ENCODE measurements at regions not wholly inside any gene's neighbourhood (a gene's known extent, or its start where the extent isn't known, plus 50 kb on each side); places are given as distances from the start of the nearest gene placed in this dataset.
"Not testable (repeated sequence)": the region's sequence is repeated elsewhere in the genome, so short reads cannot be mapped to it uniquely, and the experiment has no call there.

DNA sequence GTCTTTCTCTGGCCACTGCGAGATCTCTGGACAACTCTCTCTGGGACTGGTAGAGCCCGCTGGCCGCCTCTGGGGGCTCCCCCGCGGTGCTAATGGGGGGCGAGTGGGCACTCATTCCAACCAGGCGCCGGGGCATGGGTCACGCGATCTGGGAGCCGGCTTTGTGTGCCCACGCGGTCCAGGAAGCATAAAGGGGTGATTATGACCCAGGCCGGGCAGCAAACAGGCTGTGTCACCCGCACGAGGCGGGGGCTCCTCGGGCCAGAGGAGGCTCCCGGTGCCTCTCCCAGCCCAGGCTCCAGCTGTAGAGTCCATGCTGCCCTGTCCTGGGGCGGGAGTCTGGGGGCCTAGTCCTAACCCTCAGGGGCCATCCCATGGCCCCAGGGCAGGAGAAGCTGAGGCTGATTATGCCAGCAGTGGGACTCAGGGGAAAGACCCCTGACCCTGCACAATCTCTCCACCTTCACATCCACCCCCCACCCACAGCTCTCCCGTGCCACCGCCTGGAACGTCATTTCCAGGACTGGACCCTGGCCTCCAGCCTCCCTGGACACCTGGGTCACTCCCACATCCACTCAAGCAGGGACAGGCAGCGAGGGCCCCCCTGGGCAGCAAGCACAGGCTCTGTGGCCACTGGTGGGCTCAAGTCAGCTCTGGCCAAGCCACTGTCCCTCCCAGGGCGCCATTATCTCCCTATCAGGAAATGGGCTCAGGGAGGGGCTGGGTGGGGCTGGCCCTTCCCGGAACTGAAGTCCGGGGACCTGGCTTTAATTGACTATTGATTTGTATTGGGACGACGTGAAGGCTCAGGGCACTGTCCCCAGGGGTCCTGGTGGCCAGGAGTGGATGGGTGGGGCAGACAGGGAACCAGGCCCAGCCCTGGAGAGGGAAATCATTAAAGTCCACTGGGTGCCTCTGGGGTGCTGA is 50.0 kb downstream of the PTPRS start:
- DNase-seq, result no peak

DNA sequence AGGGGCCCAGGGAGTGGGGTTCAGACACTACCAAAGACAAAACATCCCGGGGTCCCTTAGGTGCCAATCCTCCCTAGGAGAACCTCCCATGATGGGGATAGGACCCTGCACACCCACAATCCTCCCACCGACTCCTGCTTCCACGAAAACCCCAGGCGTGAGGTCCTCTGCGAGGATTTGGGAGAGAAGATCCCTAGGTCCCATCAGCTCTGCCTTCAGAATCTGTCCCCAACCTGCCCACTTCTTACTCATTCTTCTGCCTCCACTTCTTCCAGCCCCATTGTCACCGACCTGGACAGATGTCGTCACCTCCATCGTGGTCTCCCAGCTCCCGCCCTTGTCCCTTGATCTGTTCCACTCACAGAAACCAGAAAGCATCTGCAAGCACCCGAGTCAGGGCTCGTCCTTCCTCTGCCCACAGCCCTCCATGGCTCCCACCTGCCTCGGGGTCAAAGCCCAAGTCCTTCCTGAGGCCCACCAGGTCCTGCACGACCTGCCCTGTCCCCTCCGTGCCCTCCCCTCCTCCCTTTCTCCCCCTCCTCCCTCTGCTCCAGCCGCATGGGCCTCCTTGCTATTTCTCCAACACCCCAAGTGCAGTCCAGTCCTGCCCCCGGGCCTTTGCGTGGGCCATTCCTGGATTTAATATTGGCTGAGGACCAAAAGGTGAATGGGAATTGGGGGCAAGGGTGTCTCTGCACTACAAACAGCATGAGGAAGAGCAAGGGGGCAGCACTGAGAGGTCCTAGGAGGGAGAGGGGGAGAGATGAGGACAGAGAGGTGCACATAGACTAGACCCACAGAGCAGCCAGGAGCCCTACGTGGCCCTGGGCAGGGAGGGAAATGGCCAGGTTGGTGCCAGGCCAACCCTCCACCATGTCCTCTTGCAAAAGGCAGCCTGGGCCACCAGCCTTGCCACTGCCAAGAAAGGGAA is 51.3 kb downstream of the PTPRS start:
- DNase-seq, result no peak

DNA sequence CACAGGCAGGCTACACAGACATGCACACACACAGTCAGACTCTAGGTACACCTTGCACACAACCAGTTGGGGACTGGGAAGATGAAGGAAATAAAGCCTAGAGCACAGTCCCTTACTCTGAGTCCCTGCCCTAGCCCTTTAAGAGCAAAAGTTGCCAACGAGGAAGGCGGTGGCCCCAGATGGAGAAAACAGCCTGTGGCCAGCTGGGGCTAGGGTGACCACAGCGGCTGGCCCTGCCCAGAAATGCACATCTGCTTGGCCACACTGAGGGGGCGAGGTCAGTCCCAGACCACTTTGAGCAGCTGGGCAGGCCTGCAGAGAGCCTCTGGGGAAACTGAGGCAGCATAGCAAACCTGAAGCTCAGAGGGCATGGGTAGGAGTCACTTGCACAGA is 52.3 kb downstream of the PTPRS start:
- no peak for DNase-seq

DNA sequence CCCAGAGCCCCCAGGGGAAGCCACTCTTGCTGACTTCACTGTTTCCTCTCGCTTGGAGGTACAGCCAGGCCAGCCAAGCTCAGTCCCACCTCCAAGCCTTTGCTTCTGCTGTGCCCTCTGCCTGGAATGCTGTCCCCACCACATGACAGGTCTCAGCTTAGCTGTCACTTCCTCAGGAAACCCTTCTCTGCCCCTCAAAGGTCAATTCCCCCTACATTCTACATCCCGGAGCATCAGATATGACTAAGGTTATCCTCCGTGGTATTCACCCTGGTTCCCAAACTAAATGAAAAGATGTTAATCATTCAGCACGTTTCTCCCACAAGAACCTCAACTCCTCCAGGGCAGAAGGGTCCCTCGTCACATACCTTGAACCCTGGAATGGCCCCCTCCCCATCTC is 53.5 kb downstream of the PTPRS start:
- DNase-seq, result no peak

DNA sequence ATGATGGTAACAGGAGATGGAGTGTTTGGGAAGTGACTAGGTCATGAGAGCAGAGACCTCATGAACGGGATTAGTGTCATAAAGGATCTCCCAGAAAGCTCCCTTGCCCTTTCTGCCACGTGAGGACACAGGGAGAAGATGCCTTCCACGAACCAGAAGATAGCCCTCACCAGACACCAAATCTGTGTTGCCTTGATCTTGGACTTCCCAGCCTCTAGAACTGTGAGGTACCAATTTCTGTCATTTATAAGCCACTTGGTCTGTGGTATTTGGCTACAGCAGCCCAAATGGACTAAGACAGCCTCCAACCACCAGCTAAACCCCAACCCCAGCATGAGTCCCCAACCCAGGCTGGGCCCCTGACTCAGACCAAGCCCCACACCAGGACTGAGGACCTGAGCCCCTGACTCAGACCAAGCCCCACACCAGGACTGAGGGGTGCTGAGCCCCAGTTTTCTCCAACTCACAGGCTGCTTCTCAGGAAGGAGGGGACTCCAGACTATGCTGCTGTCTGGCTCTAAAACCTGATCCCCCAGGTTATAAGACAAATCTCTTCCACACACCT is 54.1 kb downstream of the PTPRS start:
- DNase-seq, result no peak

DNA sequence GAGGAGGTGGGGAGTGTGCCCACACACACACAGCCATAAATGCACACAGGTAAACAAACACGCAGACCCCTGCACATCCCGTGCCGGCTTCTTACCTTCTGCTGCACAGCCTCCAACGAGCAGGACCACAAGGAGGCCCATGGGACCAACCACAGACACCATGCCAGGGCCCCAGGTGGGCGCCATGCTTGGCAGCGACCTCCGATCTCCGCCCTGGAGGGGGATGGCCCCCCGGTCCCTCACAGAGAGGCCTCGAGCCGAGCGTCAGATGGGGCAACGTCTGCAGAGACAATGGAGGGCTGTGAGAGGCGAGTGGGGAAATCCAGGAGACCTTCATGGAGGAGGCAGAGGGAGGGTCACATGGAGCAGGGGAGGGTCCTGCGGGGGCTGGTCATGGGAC is 54.7 kb downstream of the PTPRS start:
- no peak for DNase-seq

DNA sequence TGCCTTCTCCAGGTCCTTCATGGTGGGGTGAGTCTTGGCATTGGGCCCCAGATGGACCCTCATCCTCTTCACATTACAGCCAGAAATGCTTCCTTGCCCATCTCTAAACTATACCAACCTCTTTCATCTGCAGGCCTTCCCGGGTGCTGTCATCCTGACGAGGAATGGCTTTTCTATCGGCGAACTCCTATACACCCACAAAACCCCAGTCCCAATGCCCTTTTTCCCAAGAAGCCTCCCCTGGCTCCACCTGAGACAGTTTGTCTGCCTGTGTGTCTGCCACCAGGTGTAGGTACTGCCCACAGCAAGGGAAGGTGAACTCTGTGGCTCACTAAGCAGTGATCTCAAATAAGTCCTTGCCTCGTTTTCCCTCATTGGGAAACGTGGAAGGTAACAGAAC is 55.3 kb downstream of the PTPRS start:
- DNase-seq, result no peak

DNA sequence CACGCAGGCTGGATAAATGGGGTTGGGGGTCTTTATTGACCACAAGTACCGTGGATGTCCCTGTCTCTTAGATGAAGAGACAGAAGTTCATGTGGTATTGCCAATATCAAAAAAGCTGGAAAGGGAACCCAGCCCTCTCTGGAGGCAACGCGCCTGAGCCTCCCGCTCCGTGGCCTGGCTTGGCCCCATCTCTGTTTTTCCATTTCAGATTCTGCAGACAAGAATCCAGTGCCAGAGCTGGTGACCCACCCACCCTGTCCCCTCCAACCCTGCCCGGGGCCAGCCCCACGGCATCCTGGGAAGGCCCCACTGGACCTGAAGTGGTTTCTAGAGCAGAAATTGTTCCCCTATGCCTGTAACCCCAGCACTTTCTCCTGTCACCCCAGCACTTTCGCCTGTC is 57.7 kb downstream of the PTPRS start:
- DNase-seq, result no peak

DNA sequence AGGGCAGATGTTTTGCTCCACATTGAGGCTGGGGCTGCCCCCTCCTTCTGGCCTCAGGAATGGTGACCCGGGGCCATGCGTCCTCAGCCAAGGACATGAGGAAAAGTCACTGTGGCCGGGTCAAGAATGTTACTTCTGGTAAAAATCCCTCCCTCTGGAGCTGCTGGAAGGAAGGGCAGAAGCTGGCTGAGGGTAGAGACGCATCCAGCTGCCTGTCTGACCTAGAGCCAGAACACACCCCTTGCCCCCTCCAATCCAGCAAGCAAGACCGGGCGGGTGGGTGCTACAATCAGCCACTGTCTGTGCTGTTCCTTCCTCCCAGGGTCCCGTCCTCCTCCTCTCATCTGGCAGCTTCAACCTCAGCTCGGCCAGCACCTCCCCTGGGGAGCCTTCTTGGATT is 59.0 kb downstream of the PTPRS start:
- no peak for DNase-seq

DNA sequence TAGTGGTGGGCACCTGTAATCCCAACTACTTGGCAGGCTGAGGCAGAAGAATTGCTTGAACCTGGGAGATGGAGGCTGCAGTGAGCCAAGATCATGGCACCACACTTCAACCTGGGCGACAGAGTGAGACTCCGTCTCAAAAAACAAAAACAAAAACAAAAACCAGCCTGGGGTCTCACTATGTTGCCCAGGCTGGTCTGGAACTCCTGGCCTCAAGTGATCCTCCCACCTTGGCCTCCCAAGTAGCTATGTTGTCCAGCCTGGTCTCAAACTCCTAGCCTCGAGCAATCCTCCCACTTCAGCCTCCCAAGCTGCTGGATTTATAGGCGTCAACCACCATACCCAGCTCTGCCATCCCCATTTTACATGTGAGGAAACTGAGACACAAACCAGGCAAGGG is 64.9 kb downstream of the PTPRS start:
- DNase-seq, result not testable (repeated sequence)

DNA sequence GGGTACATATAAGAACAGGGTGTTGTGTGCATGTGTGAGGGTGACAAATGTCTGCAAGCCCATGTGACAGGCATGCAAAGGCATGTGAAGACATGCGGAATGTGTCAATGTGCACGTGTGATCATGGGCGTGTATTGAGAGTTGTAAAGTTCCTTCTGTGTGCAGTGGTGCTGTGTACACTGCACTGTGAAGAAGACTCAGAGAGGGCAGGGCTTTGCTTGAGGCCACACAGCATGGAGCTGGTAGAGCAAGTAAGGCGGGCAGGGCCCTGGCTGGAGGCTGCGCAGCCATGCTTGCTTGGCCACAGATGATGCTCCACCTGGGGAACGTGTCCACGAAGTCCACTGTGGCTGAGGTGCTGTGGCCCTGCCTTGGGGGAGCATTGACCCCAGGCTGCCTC is 66.8 kb downstream of the PTPRS start:
- DNase-seq, result no peak

DNA sequence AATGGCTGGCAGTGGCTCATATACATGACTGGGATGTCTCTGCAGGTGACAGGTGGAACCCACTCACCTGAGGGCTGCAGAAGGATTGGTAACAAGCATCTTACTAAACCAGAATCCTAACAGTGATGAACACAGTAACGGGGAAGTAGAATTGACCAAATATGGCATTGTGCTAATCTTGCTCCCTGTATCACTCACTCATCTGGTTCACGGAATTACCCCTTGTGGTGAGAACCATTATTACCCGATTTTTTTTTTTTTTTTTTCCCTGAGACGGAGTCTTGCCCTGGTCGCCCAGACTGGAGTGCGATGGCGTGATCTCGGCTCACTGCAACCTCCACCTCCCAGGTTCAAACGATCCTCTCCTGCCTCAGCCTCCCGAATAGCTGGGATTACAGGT is 69.5 kb downstream of the PTPRS start:
- no peak for DNase-seq

DNA sequence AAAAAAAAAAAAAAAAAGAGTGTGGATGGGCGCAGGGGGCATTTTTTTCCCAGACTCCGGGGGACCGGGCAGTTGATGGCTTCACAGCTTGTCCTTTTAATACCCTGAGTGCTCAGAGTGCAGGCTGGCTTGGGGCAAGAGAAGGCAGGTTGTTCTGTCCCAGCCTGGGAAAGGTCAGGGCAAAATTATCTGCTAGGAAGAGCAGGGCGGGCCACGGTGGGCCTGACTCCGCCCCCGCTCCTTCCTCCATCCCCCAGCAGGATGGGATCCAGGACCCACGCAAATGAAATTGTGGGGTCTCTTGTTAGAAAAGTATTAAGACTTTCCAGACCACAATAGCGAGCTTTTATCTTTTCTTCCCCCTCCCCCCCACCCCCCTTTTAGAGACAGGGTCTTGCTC is 70.7 kb downstream of the PTPRS start:
- no peak for DNase-seq

DNA sequence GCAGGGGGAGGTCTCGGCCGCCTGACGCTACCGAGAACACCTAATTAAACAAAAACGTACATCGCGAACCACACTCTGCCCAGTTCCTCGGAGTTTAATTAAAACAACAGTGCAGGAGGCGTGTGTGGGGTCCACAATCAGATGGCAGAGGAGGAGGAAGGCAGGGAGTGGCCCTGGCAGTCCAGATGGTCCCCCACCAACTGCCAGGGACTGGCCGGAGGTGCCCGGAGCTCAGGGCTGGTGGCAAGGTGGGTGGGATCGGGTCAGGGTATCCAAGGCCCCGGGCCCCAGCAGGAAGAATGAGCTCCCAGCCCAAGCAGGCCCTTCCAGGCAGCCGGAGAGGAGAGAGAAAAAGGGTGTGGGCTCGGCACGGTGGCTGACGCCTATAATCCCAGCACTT is 71.3 kb downstream of the PTPRS start:
- DNase-seq, result no peak

DNA sequence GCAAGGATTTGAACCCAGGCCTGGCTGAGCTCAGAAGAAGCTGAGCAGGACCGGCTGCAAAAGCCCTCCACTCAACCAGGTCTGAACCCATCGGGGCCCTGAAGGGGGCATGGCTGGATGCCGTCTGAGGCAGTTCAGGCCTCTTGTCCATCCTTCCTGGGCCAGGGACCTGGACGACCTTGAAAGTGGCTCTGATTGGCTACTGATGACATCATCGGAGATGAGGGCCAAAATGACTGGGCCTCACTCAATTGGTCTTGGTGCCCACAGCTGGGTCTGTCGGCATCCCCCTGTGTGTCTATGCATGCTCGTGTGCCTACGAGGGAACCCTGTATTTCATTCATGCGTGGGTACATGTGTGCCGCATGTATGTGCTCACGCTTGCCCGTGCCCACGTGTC is 71.8 kb downstream of the PTPRS start:
- DNase-seq, result no peak

DNA sequence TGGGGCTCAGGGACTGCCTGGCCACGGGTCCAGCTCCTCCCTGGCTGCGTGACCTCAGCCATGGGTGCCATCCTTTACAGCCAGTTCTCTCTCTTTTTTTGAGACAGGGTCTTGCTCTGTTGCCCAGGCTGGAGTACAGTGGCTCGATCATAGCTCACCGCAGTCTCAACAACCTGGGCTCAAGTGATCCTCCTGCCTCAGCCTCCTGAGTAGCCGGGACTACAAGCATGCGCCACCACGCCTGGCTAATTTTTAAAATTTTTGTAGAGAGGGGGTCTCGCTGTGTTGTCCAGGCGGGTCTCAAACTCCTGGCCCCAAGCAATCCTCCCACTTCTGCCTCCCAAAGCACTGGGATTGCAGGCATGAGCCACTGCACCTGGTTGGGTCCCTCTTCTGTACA is 75.4 kb downstream of the PTPRS start:
- no peak for DNase-seq

DNA sequence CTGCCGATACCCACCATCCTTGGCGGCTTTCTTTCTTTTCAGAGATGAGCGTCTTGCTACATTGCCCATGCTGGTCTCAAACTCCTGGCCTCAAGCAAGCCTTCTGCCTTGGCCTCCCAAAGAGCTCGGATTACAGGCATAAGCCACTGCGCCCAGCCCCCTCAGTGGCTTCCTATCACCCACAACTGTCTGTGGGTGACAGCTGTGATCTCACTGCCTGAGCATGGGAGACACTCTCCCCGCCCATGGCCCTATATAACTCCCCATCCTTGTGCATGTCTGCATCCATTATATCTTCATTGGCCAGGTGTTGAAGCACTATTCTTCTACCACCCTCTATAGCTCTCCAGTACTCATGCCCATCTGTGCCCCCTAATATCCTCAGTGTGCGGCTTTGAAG is 76.2 kb downstream of the PTPRS start:
- no peak for DNase-seq

DNA sequence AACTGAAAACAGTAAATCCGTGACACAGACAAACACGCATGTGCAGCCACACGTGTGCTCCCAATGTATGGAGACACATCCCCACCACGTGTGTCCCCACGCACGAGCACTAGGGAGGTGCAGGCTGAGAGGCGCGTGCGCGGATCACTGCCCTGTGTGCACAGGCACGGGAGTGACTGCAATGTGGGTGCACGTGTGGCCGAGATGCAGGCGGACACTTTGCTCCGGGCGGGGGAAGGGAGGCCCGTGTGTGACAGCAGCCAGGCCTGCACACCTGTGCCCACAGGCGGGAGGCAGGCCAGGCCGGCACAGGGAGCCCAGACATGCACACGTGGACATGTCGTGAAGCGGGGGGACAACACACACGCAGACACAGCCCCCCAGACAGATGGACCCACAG is 77.0 kb downstream of the PTPRS start:
- no peak for DNase-seq

DNA sequence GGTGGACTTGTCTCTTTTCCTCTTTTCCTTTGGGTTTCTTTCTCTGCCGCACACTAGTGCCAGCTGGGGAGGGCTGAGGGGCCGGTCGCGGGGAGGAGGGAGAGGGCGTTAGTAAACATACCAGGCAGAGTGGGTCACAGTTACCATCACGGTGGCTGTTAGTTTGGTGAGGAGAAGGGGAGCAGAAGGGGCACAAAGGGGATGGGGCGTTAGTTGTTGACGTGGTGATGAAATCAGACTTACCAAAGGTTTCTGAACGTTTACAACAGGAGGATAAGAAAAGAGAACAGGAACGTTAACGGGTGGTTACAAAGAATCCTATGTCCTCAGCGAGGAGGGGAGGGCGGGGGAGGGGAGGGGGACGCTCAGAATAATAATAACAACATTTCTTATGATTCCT is 77.9 kb downstream of the PTPRS start:
- no peak for DNase-seq

DNA sequence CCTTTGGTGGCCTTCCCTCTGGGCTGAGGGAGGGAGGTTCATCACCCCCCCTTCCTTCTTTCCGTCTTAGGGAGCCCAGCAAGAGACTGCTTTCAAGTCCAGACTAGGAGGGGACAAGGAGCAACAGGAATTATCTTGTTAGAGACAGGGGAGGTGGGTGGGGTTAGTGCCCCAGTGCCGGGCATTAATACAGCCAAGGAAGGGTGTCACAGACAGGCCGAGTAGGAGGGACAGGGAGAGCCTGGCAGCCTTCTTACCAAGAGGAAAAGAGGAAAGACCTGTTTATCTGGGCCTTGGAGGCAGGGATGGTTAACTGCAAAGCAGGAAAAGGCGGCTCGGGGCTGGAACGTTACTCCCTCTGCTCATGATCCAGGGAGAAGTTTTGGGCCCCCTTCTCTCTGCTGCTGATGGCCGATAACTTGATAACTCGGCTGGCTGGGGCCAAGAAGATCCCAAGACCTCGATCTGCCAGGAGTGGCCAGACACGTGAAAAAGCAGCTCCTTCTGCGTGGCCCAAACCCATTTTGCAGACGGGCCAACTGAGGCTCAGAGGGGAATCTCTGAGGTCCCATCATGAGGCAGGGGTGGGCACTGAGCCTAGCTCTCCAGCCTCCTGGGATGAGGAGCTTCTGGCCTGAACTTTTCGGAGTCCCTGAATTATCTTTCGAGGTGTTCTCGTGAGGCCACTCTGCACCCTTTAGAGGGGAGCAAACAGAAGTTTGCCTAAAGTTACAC is 79.3 kb downstream of the PTPRS start:
- DNase-seq, result no peak

DNA sequence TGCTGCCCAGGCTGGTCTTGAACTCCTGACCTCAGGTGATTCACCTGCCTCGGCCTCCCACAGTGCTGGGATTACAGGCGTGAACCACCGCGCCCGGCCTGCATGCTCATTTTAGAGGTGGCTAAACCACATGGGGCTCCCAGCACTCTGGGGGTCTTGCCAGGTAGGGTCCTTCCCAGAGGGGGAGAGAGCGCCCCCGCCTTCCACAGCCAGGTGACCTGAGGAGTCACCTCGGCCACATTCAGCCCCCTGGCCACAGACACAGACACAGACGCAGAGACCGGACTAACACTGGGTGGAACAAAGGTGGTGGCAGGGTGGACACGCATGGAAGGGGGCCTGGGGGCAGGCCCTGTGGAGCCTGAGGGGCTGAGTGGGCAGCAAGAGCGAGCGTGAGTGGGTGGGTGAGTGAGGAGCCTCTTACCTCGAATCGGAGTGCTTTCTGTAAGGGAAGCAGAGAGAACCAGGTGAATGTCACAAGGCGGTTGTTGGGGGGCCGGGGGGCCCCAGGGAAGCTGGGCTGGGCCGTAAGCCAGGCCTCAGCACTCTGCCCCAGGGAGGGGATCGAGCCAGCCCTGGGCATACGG is 80.1 kb downstream of the PTPRS start:
- DNase-seq, result no peak

DNA sequence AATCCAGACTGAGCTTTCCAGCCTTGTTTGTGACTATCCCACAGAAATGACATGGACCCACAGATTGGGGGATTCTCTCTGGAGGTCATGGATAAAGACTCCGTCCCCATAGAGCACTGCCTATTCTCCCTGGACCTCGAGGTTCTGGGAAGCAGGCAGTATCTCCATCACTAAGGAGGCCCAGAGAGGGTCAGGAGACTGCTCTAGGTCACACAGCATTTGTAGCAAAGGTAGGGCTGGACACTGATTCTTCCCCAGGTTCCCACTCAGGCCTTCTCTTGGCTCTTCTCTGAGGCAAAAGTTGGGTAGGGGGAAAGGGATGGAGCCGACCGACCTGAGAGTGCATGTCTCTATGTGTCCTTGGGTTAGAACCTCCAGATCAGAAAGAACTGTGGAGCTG is 80.9 kb downstream of the PTPRS start:
- DNase-seq, result no peak

Data from stimulated activated naive CD4-positive, alpha-beta T cell (primary cell).